KMS-11 (cell line): ENCODE measurements at regions not wholly inside any gene's neighbourhood (a gene's known extent, or its start where the extent isn't known, plus 50 kb on each side); places are given as distances from the start of the nearest gene placed in this dataset.

ENCODE experiments used
- H2AFZ ChIP-seq: fragments of 200-600 bp; sonication (generic); 2 replicates; pipeline ENCODE4 v1.6.1; 2016; ENCODE audit warnings: antibody characterized with exemption, mixed run types, low read depth
- H3K27ac ChIP-seq: fragments of 200-600 bp; sonication (generic); 2 replicates; pipeline ENCODE4 v1.6.1; 2016; ENCODE audit warnings: mild to moderate bottlenecking, mixed run types
- H3K27me3 ChIP-seq: fragments of 200-600 bp; sonication (generic); 2 replicates; pipeline ENCODE4 v1.6.1; 2017; ENCODE audit warnings: mild to moderate bottlenecking, low read depth, mixed run types, moderate library complexity; ENCODE audit not compliant: insufficient read depth
- H3K36me3 ChIP-seq: fragments of 200-600 bp; sonication (generic); 2 replicates; pipeline ENCODE4 v1.6.1; 2017; ENCODE audit warnings: mild to moderate bottlenecking, mixed run types; ENCODE audit not compliant: insufficient read depth
- H3K4me1 ChIP-seq: fragments of 200-600 bp; sonication (generic); 2 replicates; pipeline ENCODE4 v1.6.1; 2016; ENCODE audit warnings: mild to moderate bottlenecking, low read depth, mixed run types; ENCODE audit not compliant: poor library complexity, severe bottlenecking
- H3K4me2 ChIP-seq: fragments of 200-600 bp; sonication (generic); 2 replicates; pipeline ENCODE4 v1.7.0; 2016; ENCODE audit warnings: mild to moderate bottlenecking, mixed run types
- H3K4me3 ChIP-seq: fragments of 200-600 bp; sonication (generic); IDR thresholded peaks from 2 replicates; pipeline ENCODE4 v1.6.1; 2017; ENCODE audit warnings: low read depth, low read length, mixed read lengths; ENCODE audit not compliant: insufficient read depth
- H3K79me2 ChIP-seq: fragments of 200-600 bp; sonication (generic); 2 replicates; pipeline ENCODE4 v1.6.1; 2016; ENCODE audit warnings: low read depth, mixed run types; ENCODE audit not compliant: insufficient read depth
- H3K9ac ChIP-seq: fragments of 200-600 bp; sonication (generic); 2 replicates; pipeline ENCODE4 v1.6.1; 2016; ENCODE audit warnings: mild to moderate bottlenecking, mixed run types
- H4K20me1 ChIP-seq: fragments of 200-600 bp; sonication (generic); 2 replicates; pipeline ENCODE4 v1.6.1; 2016; ENCODE audit warnings: mild to moderate bottlenecking, mixed run types; ENCODE audit not compliant: insufficient read depth
- TF ChIP-seq, protein P1 (sequence below): fragments of 200-600 bp; sonication (generic); conservative IDR thresholded peaks from 2 replicates; pipeline ENCODE4 v1.6.1; 2017; ENCODE audit warnings: low read depth, mild to moderate bottlenecking, antibody characterized with exemption, low read length, moderate library complexity, mixed read lengths

- H3K4me3 ChIP-seq, result no peak overlapping the region
- H3K4me2 ChIP-seq, result no peak overlapping the region
- H3K79me2 ChIP-seq, result no peaks in the 10 kb centered on the region
- no peaks in the 10 kb centered on the region for H3K36me3 ChIP-seq
- no peak overlapping the region for H2AFZ ChIP-seq
- no peaks in the 10 kb centered on the region for H3K4me1 ChIP-seq
- H3K9ac ChIP-seq, result no peak overlapping the region
- H4K20me1 ChIP-seq, result no peaks in the 10 kb centered on the region
- TF ChIP-seq, protein P1, sequence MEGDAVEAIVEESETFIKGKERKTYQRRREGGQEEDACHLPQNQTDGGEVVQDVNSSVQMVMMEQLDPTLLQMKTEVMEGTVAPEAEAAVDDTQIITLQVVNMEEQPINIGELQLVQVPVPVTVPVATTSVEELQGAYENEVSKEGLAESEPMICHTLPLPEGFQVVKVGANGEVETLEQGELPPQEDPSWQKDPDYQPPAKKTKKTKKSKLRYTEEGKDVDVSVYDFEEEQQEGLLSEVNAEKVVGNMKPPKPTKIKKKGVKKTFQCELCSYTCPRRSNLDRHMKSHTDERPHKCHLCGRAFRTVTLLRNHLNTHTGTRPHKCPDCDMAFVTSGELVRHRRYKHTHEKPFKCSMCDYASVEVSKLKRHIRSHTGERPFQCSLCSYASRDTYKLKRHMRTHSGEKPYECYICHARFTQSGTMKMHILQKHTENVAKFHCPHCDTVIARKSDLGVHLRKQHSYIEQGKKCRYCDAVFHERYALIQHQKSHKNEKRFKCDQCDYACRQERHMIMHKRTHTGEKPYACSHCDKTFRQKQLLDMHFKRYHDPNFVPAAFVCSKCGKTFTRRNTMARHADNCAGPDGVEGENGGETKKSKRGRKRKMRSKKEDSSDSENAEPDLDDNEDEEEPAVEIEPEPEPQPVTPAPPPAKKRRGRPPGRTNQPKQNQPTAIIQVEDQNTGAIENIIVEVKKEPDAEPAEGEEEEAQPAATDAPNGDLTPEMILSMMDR, result no peak
- H3K27me3 ChIP-seq, result no peaks in the 10 kb centered on the region
- no peak overlapping the region for H3K27ac ChIP-seq
Observed at GRCh38 chr12:74719447-74719846, 181.8 kb downstream of the ATXN7L3B start.

GRCh38 chr12:74722709-74723108 is 185.1 kb downstream of the ATXN7L3B start:
- H4K20me1 ChIP-seq, result no peaks in the 10 kb centered on the region
- TF ChIP-seq, protein P1, result no peak
- no peaks in the 10 kb centered on the region for H3K27me3 ChIP-seq
- H3K79me2 ChIP-seq, result no peaks in the 10 kb centered on the region
- H3K9ac ChIP-seq, result no peak overlapping the region
- H3K4me3 ChIP-seq, result no peak overlapping the region
- no peaks in the 10 kb centered on the region for H3K4me1 ChIP-seq
- H3K27ac ChIP-seq, result no peak overlapping the region
- H2AFZ ChIP-seq, result no peak overlapping the region
- no peaks in the 10 kb centered on the region for H3K36me3 ChIP-seq
- H3K4me2 ChIP-seq, result no peak overlapping the region

- Histone ChIP-seq H2AFZ (no peak overlapping the region), H3K27ac (no peak overlapping the region), H3K4me2 (no peak overlapping the region), H3K36me3 (no peaks in the 10 kb centered on the region), H3K4me3 (no peak overlapping the region), H4K20me1 (no peaks in the 10 kb centered on the region), H3K9ac (no peak overlapping the region), H3K79me2 (no peaks in the 10 kb centered on the region), H3K4me1 (no peaks in the 10 kb centered on the region), H3K27me3 (no peaks in the 10 kb centered on the region)
- TF ChIP-seq, protein P1, result no peak
Observed at GRCh38 chr12:74725154-74725553, 187.5 kb downstream of the ATXN7L3B start.

- no peak overlapping the region for H3K27ac ChIP-seq
- H3K27me3 ChIP-seq, result no peaks in the 10 kb centered on the region
- no peaks in the 10 kb centered on the region for H3K36me3 ChIP-seq
- no peak overlapping the region for H3K4me2 ChIP-seq
- no peaks in the 10 kb centered on the region for H3K4me1 ChIP-seq
- H4K20me1 ChIP-seq, result no peaks in the 10 kb centered on the region
- no peak overlapping the region for H3K9ac ChIP-seq
- no peak overlapping the region for H3K4me3 ChIP-seq
- TF ChIP-seq, protein P1, result no peak
- H3K79me2 ChIP-seq, result no peaks in the 10 kb centered on the region
- H2AFZ ChIP-seq, result no peak overlapping the region
Observed at GRCh38 chr12:74728006-74728405, 190.4 kb downstream of the ATXN7L3B start.
